ENCODE measurements at regions not wholly inside any gene's neighbourhood (a gene's known extent, or its start where the extent isn't known, plus 50 kb on each side); places are given as distances from the start of the nearest gene placed in this dataset.

DNA sequence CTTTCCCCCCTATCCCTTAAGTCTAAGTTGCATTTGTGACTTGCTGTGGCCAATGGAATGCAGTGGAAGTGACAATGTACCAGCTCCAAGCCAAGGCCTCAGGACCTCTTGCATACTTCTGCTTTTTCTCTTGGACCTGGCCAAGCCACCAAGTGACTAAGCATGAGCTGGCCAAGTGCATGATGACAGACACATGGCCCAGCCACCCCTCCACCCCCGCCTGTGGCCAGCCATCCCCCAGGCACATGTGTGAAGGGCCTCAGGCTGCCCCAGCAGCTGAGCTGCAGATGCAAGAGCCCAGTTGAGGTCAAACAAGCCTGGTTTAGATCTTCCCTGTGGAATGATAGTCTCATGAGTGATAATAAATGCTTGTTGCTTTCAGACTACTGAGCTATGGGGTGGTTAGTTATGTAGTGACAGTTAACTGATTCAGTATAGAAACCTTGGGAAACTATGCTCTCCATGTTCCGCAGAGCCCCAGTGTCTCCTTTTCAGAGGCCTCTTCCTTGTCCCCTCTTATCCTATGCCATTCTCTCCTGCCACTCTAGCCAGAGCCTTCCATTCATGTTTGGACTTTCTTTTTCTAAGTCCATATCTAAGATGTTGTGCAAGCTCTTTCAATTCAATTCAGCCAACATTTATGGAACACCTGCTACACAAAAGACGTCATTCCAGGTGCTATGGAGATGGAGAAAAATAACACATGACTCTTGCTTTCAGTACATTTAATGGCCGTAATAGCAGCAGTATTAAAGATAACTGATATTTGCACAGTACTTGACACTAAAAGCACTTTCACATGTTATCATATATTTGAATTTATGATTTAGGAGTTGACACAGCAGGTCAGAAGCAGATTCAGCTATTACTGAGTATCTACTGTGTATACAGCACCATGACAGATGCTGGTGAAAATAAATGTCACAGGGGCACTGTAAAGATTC lies 55.5 kb upstream of the LOXL4 start (continued):
- TF ChIP-seq, protein P1, sequence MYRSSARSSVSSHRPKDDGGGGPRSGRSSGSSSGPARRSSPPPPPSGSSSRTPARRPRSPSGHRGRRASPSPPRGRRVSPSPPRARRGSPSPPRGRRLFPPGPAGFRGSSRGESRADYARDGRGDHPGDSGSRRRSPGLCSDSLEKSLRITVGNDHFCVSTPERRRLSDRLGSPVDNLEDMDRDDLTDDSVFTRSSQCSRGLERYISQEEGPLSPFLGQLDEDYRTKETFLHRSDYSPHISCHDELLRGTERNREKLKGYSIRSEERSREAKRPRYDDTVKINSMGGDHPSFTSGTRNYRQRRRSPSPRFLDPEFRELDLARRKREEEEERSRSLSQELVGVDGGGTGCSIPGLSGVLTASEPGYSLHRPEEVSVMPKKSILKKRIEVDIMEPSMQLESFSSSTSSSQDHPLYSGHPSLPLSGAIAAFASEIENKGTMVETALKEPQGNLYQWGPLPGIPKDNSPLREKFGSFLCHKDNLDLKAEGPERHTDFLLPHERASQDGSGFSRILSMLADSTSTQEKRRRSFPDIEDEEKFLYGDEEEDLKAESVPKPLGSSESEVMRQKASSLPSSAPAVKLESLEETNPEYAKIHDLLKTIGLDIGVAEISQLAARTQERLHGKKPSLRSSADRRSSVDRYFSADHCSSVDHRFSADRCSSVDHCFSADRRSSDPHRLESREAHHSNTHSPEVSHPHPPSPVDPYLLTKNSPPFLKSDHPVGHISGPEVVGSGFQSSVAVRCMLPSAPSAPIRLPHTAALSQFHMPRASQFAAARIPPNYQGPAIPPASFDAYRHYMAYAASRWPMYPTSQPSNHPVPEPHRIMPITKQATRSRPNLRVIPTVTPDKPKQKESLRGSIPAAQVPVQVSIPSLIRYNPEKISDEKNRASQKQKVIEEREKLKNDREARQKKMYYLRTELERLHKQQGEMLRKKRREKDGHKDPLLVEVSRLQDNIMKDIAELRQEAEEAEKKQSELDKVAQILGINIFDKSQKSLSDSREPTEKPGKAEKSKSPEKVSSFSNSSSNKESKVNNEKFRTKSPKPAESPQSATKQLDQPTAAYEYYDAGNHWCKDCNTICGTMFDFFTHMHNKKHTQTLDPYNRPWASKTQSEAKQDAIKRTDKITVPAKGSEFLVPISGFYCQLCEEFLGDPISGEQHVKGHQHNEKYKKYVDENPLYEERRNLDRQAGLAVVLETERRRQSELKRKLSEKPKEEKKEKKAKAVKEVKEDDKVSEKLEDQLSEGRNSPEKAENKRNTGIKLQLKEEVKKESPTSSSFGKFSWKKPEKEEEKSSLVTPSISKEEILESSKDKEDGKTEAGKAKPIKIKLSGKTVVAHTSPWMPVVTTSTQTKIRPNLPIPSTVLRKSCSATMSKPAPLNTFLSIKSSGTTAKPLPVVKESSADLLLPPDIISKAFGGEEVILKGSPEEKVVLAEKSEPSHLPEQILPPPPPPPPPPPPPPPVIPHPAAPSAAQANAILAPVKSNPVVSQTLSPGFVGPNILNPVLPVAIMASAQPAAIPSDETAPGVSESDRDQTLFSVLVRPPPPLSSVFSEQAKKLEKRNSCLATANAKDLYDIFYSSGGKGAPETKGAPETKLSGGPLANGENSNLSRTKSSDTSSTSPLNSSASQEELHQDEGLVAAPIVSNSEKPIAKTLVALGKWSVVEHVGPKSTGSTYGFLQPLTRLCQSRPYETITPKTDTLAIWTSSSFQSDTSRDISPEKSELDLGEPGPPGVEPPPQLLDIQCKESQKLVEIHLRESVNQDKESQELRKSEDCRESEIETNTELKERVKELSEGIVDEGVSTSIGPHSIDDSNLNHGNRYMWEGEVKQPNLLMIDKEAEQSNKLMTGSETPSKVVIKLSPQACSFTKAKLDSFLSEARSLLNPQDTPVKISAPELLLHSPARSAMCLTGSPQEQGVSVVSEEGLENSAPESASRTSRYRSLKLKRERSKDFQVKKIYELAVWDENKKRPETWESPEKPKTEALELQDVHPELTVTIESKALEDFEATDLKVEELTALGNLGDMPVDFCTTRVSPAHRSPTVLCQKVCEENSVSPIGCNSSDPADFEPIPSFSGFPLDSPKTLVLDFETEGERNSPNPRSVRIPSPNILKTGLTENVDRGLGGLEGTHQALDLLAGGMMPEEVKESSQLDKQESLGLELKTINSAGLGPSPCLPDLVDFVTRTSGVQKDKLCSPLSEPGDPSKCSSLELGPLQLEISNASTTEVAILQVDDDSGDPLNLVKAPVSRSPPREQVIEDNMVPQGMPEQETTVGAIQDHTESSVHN (IDR thresholded peaks at IDR 0.05; ENCODE audit: borderline replicate concordance in 1 of 2, low read depth in 1 of 2) = peak in 1 of 2 experiments; percentile 74; a peak in 2 of 4 replicates
- TF ChIP-seq FOXK2 (conservative IDR thresholded peaks at IDR 0.05 in 1 of 2, IDR thresholded peaks at IDR 0.05 in 1 of 2; ENCODE audit: low read depth in 2 of 2) = peak in 1 of 2 experiments; percentile 56; a peak in 2 of 4 replicates
- peak; percentile 50; the same call in 1 of the 2 replicates for TF ChIP-seq ZNF316 (IDR thresholded peaks at IDR 0.05)
- no peak for TF ChIP-seq POLR3A (IDR thresholded peaks at IDR 0.05; ENCODE audit: borderline replicate concordance, extremely low read depth, insufficient read depth, insufficient read length)
- TF ChIP-seq STAT5B (CRISPR knock-in tag; IDR thresholded peaks at IDR 0.05) = no peak
- no peak for TF ChIP-seq ZNF57 (CRISPR knock-in tag; IDR thresholded peaks at IDR 0.05)
- no peak for TF ChIP-seq BRF1 (IDR thresholded peaks at IDR 0.05; ENCODE audit: borderline replicate concordance, extremely low read depth, insufficient read length)
- no peak for TF ChIP-seq MTA3 (IDR thresholded peaks at IDR 0.05; ENCODE audit: borderline replicate concordance)
- TF ChIP-seq, protein P2, sequence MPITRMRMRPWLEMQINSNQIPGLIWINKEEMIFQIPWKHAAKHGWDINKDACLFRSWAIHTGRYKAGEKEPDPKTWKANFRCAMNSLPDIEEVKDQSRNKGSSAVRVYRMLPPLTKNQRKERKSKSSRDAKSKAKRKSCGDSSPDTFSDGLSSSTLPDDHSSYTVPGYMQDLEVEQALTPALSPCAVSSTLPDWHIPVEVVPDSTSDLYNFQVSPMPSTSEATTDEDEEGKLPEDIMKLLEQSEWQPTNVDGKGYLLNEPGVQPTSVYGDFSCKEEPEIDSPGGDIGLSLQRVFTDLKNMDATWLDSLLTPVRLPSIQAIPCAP (CRISPR knock-in tag; IDR thresholded peaks at IDR 0.05; ENCODE audit: borderline replicate concordance) = no peak
- no peak for TF ChIP-seq ZNF717 (CRISPR knock-in tag; IDR thresholded peaks at IDR 0.05)
- TF ChIP-seq, protein P3, sequence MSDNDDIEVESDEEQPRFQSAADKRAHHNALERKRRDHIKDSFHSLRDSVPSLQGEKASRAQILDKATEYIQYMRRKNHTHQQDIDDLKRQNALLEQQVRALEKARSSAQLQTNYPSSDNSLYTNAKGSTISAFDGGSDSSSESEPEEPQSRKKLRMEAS (CRISPR knock-in tag; IDR thresholded peaks at IDR 0.05) = peak; percentile 96
- TF ChIP-seq HDAC1 (IDR thresholded peaks at IDR 0.05) = peak in 1 of 2 experiments; percentile 64; a peak in 1 of 4 replicates
- TF ChIP-seq, protein P4, sequence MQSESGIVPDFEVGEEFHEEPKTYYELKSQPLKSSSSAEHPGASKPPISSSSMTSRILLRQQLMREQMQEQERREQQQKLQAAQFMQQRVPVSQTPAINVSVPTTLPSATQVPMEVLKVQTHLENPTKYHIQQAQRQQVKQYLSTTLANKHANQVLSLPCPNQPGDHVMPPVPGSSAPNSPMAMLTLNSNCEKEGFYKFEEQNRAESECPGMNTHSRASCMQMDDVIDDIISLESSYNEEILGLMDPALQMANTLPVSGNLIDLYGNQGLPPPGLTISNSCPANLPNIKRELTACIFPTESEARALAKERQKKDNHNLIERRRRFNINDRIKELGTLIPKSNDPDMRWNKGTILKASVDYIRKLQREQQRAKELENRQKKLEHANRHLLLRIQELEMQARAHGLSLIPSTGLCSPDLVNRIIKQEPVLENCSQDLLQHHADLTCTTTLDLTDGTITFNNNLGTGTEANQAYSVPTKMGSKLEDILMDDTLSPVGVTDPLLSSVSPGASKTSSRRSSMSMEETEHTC (IDR thresholded peaks at IDR 0.05) = 0 out of 2 replicates have a peak, but pooled peaks have one; percentile 54
- TF ChIP-seq RNF2 (IDR thresholded peaks at IDR 0.05) = peak; percentile 80; the same call in 1 of the 2 replicates
